Sciatic nerve (tissue), 2 donors: ENCODE measurements at regions not wholly inside any gene's neighbourhood (a gene's known extent, or its start where the extent isn't known, plus 50 kb on each side); places are given as distances from the start of the nearest gene placed in this dataset.
A peak's percentile ranks its signal among the peaks of the same experiment; 100 is the strongest.
"Not testable (repeated sequence)": the region's sequence is repeated elsewhere in the genome, so short reads cannot be mapped to it uniquely, and the experiment has no call there.

Experiments used
- ATAC-seq: fragments of 200-7000 bp; cut with Tn5 transposase; one replicate; pipeline ENCODE4 v1.9.1; 2020; ENCODE audit warnings: mild to moderate bottlenecking, moderate library complexity
- DNase-seq: peaks from one replicate; pipeline ENCODE4 v3.0.0-alpha.2; 2020; ENCODE audit warnings: low spot score
- intact Hi-C: fragments of 100-400 bp; cut with DNase I; formaldehyde crosslinking; loops from one replicate; pipeline ENCODE4 v1.14.2; 2022
- donor health status: DM: no; HTN: no; CAD: no.
- donor health status: DM: no; HTN: no; CAD: no.

DNA sequence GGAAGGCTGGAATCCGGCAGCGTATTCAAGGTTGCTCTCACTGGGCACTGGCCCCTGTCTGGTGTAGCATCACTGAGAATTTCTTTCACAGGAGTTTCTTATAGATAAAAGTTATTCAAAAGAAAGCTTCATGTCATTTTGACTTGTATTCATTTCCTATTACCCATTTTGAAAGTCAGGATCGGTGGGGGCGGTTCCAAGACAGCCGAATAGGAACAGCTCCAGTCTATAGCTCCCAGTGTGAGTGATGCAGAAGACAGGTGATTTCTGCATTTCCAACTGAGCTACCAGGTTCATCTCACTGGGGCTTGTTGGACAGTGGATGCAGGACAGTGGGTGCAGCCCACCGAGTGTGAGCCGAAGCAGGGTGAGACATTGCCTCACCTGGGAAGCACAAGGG lies 51.5 kb upstream of the CDC42EP3 start:
- intact Hi-C loops, ATAC-seq, DNase-seq: not testable (repeated sequence)

DNA sequence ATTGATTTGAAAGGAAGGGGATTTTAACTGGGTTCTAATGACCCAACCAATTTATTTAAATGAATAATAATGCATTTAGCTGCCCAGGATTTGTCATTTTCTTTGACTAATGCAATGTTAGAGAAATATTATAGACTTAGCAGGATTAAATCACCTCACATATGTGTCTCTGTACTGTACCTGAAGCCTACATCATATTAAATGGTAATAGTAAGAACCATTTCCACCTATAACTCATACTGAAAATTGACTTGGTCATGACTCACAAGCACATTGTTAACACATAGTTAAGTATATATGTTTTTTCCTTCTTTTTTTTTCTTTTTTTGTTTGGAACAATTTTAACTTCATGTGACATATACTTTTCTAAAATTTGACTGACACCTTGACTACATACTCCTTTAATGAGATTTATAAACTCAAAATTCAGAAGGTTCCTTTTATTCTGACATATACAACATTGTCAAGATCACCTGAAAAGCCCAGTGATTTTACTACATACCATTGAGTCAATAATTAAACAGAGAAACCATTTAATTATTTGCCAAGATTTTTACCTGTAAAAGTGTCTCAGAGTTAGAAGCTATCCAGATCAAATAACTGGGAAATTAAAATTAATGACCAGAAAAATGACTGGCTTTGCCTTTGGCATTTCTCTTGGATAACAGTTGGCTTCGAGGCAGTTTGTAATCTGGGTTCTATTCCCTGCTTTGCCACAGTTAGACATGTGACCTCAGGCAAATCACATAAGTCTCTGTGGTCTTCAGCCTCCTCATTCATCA lies 58.8 kb upstream of the CDC42EP3 start:
- ATAC-seq, result no peak
- intact Hi-C loops, result no loop called here

GRCh38 chr2:37732412-37732811 lies 61.0 kb upstream of the CDC42EP3 start:
- DNase-seq, intact Hi-C loops: not testable (repeated sequence)
- peak; percentile 17 for ATAC-seq

More for the DNA sequence above, 58.8 kb upstream of the CDC42EP3 start:
- DNase-seq, result no peak

DNA sequence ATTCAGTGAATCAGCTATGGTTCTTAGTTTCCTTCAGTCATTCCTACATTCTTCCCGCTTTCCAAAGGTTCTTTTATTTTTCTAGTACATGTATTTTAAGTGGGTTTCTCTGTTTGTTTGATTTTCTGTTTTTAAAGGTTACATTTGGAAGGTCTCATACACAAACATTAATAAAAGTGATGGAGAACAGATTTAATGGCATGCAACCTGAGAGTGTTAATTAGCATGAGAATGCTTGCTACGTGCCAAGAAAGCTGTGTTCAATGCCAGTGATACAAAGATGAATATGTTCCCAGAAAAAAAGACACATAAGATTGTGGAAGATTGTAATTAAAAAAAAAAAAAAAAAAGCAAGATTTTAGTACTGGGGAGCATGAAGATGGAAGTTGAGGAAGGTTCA lies 61.8 kb upstream of the CDC42EP3 start:
- ATAC-seq (no peak), DNase-seq (no peak)
- intact Hi-C loops, result no loop called here

DNA sequence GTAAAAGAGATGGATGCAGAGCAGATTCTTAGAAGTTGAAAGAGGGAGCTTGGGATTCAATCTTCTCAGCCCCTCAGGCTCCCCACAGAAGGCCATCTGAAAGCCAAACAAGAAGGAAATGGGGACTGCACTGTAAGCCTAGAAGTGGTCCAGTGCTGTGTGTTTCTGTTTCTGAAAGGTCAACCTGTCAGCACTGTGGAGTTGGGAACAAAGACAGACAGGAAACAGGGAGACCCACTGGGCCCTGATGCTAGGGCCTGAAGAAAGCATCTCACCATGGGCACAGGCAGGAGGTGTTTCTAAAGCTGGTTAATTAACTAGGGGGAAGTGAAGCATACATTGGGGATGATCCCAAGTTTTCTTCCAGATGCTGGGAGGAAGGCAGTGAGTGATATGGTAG lies 62.5 kb upstream of the CDC42EP3 start:
- DNase-seq, intact Hi-C loops: not testable (repeated sequence)
- ATAC-seq, result peak; percentile 31

GRCh38 chr2:37734891-37735523 lies 63.6 kb upstream of the CDC42EP3 start:
- DNase-seq, intact Hi-C loops: not testable (repeated sequence)
- ATAC-seq, result peak; percentile 46

- intact Hi-C loops, DNase-seq: not testable (repeated sequence)
- ATAC-seq, result peak; percentile 45
Observed at GRCh38 chr2:37735524-37735910, 64.1 kb upstream of the CDC42EP3 start.

GRCh38 chr2:37737507-37737906 lies 66.1 kb upstream of the CDC42EP3 start:
- intact Hi-C loops, result no loop called here
- ATAC-seq (no peak), DNase-seq (no peak)

DNA sequence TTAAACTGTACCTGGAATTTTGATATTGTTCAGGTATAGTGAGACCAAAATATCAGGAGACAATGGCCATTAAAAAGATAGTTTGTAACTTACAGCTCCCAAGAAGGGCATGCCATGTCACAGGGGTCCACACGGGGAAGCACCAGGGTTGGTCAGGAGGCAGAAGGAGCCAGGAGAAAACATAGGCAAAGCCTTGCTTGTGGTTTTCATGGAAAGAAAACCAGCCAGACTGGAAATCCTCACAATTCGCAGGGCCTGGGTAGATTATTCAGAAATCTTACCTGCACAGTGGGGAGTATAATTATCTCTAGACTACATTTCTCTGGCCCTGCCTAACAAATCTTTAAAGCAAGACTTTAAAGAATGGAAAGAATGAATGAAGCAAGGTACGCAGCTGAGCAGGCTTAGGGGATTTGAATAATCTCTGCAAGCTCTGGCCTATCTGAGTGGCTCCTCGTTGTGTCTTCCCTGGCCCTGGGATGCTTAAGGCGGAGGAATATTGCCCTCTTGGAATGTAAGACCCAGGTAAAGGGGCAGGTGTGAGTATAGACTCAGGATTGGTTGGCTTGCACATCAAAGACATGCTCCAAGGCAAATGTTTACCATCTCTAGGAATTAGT lies 66.9 kb upstream of the CDC42EP3 start:
- ATAC-seq (no peak), DNase-seq (no peak)
- intact Hi-C loops, result no loop called here

GRCh38 chr2:37739153-37739552 lies 67.7 kb upstream of the CDC42EP3 start:
- intact Hi-C loops, result no loop called here
- no peak for ATAC-seq
- DNase-seq, result no peak

DNA sequence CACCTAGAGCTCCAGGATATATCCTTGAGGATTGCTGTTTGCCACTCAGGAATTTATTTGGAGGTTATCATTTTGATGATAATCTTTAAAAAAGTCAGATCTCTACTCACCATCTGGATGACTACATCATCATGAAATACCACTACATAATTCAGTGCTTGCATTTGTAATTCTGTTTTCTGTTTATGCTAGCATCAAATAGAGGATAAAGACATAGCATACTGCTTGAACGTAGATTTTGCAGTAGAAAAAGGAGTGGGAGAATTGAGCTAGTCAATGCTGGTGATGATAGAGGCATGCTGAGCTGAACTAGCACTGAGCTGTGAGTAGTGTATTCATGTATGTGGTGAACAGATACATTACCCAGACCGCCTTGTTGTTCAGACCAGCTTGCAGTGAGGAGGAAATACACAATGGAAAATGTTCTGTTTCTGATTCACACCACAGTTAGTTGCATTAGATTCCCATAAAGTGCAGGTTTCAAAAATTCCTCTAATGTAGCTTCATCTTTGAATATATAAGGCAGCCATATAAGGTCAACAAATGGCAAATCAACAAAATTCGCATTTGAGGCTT lies 68.8 kb upstream of the CDC42EP3 start:
- DNase-seq (no peak), ATAC-seq (no peak)
- intact Hi-C loops, result no loop called here

DNA sequence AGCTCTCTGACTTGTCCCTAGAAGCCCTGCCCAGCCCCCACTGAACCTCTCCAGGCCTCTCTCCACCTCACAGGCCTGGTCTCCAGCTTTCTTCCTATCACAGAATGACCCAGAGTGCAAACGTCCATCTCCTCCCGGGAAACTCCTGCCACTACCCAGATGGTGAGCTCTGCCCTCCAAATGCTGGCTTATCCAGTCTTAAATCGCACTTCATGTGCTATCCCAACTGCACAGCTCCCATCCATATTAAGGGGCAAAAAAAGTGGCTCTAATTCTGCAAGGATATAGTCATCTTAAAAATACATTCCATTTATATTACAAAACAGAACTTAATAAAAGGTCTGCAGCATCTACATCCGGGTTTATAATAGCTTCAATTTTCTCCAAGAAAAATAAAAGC lies 70.8 kb upstream of the CDC42EP3 start:
- no peak for ATAC-seq
- intact Hi-C loops, result no loop called here
- DNase-seq, result no peak

DNA sequence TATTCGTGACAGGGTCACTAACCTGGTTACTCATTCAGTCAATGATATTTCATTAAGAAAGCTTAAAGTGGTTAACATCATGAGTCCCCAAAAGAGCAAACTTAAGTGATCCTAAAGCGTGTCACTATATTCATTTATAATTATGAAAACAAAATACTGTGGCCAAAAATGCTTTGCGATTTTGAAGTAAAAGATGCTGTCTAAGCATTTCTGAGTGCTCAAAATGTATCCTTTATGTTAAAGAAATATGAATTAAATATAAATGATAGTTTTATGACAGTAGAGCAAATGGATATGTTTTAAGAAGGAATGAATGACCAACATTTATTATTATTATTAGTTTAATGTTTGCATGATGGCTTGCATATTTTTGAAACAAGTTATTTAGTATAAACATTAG lies 72.6 kb upstream of the CDC42EP3 start:
- ATAC-seq (no peak), DNase-seq (no peak)
- intact Hi-C loops, result no loop called here

- ATAC-seq, DNase-seq, intact Hi-C loops: not testable (repeated sequence)
Observed at GRCh38 chr2:37744961-37745360, 73.5 kb upstream of the CDC42EP3 start.

DNA sequence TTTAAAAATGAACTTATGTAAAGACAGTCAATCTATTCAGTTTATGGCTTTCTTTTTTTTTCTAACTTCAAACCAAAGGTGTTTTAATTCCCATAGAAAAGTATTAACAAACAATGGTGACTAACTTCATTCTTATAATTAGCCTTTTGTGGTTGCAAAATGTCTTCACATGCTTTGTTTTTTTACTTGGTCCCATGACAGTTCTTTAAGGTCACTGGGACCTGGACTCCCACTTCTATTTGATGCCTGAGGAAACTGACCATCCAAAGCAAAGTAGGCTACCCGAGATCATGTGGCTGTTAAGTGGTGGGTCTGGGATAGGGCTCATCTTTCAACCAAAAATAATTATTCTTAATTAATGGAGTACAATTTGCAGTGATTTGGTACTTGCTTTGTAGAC lies 74.6 kb upstream of the CDC42EP3 start:
- ATAC-seq, intact Hi-C loops, DNase-seq: not testable (repeated sequence)

DNA sequence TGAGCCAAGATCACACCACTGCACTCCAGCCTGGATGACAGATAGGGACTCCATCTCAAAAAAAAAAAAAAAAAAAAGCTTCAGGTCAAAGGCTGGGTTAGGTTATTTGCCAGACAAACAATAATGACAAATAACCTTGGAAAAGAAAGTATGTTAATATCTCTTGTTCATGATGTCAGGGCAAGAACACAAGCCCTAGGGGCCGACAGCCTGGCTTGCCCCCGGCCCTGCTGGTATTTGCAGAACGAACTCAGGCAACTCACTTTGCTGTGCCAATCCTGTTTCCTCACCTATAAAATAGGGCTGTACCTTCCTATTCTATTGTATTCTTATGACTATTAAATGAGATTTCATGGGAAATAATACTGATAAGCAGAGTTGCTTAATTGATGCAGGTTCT lies 75.4 kb upstream of the CDC42EP3 start:
- DNase-seq (no peak), ATAC-seq (no peak)
- intact Hi-C loops, result no loop called here

- intact Hi-C loops, result no loop called here
- no peak for ATAC-seq
- no peak for DNase-seq
Observed at GRCh38 chr2:37748541-37748940, 77.1 kb upstream of the CDC42EP3 start.

GRCh38 chr2:37750286-37750685 lies 78.8 kb upstream of the CDC42EP3 start:
- ATAC-seq, intact Hi-C loops, DNase-seq: not testable (repeated sequence)

DNA sequence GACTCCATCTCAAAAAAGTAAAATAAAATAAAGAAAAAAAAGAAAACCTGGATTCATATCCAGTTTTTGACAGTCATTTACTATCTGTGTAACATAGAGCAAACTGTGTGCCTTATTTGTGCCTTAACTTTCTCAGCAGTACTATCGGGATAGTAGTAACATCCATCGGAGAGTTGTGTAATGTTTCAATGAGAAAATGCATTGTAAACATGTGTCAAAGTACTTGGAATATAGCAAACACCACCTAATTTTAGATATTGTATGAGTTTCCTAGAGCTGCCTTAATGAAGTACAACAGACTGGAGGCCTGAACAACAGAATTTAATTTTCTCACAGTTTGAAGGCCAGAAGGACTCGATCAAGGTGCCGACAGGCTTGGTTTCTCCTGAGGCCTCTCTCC lies 81.3 kb upstream of the CDC42EP3 start:
- ATAC-seq, result no peak
- no peak for DNase-seq
- intact Hi-C loops, result no loop called here

DNA sequence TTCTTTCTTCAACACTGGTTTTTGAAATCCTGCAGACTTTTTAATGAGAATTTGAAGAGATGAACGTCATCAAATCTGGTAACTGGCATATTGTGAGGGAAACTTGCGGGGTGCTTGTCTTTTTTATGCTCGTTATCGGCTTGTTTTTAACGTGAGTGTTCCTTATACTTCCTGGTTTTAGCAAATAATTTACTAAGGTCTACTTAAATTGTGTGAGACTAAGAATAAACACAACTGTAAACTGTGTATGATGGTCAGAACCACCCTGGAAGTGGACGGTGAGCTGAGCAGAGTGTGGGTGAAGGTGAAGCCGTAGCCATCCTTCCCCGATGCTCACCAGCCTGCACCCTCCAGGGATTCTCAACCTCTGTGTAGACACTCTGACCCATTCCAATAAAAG lies 82.3 kb upstream of the CDC42EP3 start:
- intact Hi-C loops, result no loop called here
- no peak for ATAC-seq
- no peak for DNase-seq
